Stimulated activated CD4-positive, alpha-beta T cell treated with anti-CD3 and anti-CD28 coated beads, Interleukin-4, amount 100 ng/mL, for 24 hours (primary cell): ENCODE measurements at regions not wholly inside any gene's neighbourhood (a gene's known extent, or its start where the extent isn't known, plus 50 kb on each side); places are given as distances from the start of the nearest gene placed in this dataset.

Source experiments
- DNase-seq: peaks from one replicate; pipeline ENCODE4 v3.0.0-alpha.2; 2020

DNA sequence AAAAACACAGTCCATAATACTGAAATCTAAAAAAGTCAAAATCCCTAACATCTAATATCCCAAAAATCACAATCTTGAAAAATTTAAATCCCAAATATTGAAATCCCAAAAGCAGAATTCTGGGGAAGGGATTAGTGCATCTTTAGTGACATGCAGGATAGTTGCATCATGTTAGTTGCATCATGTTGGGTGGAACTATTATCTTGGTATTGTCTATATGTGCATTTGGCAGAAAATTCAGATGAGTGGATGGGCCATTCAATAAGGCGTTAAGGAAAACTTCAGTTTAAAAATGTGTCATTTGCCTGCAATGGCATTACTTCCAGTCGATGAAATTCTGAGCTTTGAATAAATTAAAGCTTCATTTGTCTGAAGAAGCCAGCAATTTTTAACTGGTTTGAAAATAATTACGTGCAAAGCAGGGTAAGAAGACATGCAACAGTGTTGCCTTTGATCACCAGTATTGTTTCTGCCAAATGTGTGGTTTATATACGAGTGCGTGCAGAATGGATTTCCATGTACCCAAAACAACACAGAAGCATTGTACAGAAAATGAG, 221.4 kb upstream of the NFE2L3 start:
- DNase-seq = no peak

DNA sequence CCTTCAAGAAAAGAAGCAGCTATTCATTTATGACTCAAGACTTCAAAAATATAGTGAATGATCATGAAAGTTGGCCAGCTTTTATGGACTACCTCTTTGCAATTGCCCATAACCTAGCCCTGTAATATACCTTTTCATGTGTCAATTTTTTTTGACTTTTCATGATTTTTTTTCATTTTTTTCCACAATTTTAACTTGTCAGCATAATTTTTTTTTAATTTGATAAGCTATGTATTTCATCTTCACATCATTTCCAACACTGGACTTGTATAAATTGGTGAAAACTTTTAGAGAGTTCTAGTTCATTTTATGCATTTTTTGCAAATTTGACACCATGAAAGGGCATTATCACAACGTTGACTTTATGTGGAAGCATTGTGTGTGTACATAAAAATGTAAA, 220.8 kb upstream of the NFE2L3 start:
- no peak for DNase-seq

DNA sequence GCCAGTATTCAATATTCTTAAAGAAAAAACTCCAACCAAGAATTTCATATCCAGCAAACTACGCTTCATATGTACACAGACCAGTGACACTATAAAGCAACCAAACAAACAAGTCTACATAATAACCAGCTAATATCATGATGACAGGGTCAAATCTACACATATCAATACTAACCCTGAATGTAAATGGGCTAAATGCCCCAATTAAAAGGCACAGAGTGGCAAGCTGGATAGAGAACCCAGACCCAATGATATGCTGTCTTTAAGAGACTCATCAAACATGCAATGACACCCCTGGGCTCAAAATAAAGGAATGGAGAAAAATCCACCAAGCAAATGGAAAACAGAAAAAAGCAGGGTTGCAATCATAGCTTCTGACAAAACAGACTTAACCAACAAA, 218.1 kb upstream of the NFE2L3 start:
- DNase-seq = no peak

DNA sequence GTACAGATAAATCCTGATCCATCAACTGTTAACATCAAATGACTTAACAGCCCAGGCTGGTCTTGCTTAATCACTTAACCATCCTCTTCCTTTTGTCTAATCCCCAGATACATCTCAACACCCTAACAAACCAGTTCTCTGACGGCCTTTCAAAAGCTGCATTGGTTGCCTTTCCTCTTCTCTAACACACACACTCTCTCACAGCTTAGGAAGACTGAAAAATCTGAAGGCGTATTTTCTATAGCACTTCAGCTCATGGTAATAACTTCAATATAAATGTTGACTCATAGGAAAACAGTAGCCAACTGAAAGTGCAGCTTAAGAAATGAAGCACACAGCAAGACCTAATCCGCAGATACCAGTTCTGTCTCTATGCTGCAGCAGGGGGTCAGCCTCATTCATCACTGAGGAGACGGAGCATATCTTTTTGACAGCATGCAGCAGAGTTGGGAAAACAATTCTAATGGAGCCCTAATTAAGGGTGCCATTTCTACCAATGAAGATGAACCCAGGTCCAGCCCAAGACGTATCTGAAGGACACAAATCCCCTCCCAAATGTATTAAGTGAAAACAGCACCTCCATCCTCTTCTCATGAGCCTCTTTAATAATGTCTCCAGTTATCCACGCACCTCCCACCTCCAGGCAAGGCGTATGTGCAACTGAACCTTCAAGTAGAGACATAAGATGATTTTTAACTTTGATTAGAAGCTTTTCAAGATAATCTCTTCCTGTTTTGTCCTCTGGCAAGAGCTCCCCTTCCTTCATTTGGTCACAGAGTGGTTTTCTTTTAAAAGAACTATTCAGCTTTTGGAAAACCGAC, 211.7 kb upstream of the NFE2L3 start:
- DNase-seq = no peak

GRCh38 chr7:25944777-25945515, 207.1 kb upstream of the NFE2L3 start:
- no peak for DNase-seq

- no peak for DNase-seq
Measured at GRCh38 chr7:25945608-25946007, 206.4 kb upstream of the NFE2L3 start.

DNA sequence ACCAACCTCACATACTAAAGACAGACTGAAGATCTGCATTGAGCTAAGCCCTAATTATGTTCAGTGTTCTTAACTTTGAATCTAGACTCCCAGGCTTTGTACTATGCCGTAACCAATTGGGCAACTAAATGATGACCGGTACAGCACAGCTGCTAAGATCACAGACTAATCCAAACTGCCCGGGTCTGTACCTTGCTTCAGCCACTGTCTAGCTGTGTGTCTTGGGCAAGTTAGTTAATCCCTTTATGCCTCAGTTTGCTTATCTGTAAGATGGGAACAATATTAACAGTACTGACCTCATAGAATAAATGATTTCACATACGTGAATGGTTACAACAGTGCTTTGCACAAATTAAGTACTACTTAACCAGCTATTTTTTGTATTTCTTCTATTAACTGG, 205.8 kb upstream of the NFE2L3 start:
- DNase-seq = no peak

GRCh38 chr7:25947669-25948516, 204.1 kb upstream of the NFE2L3 start:
- DNase-seq = no peak

GRCh38 chr7:25949736-25950487, 202.1 kb upstream of the NFE2L3 start:
- DNase-seq = no peak

DNA sequence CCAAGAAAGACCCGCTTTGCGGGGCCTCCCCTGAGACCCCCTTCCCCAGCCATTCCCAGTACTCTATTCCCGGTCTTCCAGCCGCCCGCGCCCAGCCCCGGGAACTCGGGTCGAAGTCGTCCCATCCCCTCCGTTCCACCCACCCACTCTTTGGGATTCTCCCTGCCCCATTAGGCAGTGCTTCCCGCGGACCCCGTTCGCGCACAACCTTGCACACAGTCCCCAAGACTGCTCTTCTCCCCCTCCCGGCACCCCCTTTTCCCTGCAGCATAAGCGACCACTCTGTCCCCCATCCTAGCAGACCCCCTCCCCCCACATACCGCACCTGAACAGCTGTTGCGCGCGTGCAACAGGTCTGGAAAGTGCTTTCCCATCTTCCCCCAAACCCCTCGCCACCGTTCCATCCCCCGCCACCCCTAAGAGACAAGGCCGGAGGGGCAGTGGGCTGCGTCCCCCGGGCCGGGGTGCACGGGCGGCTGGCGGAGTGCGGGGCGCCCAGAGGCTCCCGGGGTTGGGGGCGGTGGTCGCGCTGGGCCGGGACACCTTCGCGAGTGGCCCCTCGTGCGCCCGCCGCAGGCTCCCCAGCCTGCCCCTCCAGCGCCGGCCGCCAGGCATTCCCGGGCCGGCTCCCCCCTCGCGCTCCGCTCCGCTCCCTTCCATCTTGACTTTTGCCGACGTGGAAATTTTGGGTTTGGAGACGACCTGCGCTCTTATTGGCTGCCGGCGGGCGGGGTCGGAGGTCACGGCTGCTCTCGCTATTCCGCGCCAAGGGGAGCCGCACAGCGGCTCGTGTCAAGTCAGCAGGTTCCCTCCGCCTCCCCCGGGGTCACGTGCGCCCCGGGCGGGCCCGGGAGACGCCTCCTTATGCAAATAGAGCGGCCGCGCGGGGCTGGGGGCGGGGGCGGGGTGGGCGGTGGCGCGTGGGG, 201.2 kb upstream of the NFE2L3 start:
- peak; percentile 75 for DNase-seq

- no peak for DNase-seq
Measured at GRCh38 chr7:25951414-25952260, 200.4 kb upstream of the NFE2L3 start.

- DNase-seq = no peak
Measured at GRCh38 chr7:25952261-25953057, 199.5 kb upstream of the NFE2L3 start.

GRCh38 chr7:25953859-25954258, 198.1 kb upstream of the NFE2L3 start:
- DNase-seq = no peak

- no peak for DNase-seq
Measured at GRCh38 chr7:25954395-25954794, 197.6 kb upstream of the NFE2L3 start.

DNA sequence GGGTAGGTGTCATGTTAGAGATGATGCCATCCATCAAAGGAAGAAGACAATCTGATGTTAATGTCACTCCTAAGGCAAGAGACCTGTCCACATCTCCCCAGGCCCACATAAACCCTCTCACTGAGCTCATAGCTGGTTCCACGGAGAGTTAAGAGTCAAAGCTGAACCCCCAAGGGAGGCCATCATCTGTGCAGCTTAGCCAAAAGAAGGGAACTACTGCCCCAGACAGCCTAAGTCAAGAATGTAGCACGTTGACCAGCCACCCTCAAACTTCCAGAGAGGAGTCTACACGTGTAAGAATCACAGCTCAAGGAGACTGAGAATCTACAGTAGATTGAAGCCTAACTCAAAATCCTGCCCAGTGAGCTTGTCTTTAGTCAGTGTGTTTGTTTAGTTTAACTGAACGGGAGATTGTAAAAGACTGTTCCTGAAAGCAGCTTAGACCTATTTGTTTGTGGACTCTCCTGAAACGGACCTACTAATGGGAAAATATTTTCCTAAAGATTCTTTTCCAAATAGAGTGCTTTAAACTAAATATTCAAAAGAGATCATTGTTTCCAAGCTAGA, 192.7 kb upstream of the NFE2L3 start:
- DNase-seq = no peak

- DNase-seq = no peak
Measured at GRCh38 chr7:25963733-25964132, 188.3 kb upstream of the NFE2L3 start.

- no peak for DNase-seq
Measured at GRCh38 chr7:25964483-25964991, 187.5 kb upstream of the NFE2L3 start.

DNA sequence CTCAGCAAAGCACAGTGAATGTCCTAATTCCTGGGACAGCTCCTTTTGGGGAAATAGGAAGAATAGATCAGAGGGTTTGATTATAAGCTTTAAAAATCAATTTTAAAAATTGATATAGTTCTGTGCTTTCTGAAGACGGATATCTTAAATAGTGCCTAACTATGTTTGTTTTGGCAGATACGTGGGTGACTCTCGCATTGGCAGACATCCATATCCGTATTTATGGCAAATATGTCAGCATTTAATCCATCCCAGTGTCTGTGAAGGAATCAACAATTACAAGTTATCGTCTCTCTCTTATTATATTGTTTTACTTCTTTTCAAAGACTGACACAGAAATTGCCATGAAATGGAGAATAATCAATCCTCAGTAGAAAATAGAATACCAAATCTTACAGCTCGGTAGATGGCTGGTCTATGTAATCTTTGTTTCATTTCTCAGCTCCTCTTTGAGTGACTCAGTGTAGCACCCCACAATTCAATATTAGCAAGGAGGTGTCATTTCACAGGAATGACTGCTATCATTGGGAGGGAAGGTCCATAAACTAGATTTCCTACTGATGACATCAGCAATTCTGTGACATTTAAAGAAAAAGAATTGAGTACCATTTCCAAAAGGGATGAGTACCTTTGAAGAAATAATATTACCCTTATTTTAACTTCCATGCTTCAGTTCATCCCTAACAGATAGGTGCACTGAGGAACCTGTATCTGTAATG, 186.4 kb upstream of the NFE2L3 start:
- no peak for DNase-seq
